Jurkat, Clone E6-1 (cell line): ENCODE measurements at regions not wholly inside any gene's neighbourhood (a gene's known extent, or its start where the extent isn't known, plus 50 kb on each side); places are given as distances from the start of the nearest gene placed in this dataset.

Source experiments
- DNase-seq: peaks from one replicate; pipeline ENCODE4 v3.0.0-alpha.2; 2011; ENCODE audit warnings: low read depth, low spot score
- H3K4me3 ChIP-seq: 2 replicates; pipeline ENCODE4 v1.5.1; 2011; ENCODE audit warnings: mild to moderate bottlenecking, low read length, control low read depth, moderate library complexity

DNA sequence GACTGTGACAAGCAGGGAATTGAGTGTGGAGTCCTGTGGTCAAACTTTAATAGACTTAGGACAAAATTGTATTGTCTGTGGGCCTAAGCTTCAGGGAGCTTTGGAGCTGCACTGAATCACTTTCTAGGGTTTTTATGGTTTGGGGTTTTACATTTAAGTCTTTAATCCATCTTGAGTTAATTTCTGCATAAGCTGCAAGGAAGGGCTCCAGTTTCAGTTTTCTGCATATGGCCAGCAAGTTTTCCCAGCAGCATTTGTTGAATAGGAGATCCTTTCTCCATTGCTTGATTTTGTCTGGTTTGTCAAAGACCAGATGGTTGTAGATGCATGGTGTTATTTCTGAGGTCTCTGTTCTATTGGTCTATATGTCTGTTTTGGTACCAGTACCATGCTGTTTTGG, 113.4 kb upstream of the NXT1 start:
- no peak overlapping the region for H3K4me3 ChIP-seq
- no peak for DNase-seq

DNA sequence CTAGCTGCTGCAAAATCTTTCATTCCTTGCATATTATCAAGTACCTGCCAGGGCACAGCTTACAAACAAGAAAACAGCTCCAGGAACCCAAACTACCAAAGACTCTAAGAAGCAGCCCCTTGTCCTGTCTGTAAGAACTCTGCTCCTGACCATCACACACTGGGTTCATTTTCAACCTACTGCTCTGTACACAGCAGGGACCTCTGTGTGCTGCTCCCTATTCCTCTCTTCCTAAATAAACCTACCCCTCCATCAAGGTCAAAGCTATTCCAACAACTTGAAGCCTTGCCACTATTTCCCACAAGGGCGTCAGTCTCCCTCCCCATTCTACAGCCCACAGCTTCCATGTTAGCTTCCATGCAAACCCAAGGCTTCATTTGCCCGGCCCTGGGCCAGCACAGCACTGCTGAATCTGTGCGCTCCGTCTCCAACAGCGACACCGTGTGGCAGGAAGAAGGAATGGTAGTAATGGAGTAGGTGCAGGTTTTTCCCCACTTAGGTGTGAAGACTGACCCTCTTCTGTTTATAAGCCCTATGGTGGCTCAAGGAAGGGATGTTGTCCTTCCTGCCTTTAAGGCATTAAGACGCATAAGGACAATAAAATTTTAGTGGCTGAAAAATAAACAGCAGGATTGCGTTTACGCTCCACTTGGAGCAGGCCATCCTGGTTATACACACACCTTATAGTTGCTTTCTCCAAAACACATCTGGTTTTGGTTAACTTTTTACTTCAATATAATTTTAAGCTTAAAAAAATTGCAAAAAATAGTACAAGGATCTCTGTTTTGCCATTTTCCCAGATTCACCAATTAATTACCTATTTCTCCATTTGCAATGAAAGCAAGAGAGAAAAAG, 115.2 kb upstream of the NXT1 start:
- H3K4me3 ChIP-seq: no peak overlapping the region
- peak; percentile 14 for DNase-seq

DNA sequence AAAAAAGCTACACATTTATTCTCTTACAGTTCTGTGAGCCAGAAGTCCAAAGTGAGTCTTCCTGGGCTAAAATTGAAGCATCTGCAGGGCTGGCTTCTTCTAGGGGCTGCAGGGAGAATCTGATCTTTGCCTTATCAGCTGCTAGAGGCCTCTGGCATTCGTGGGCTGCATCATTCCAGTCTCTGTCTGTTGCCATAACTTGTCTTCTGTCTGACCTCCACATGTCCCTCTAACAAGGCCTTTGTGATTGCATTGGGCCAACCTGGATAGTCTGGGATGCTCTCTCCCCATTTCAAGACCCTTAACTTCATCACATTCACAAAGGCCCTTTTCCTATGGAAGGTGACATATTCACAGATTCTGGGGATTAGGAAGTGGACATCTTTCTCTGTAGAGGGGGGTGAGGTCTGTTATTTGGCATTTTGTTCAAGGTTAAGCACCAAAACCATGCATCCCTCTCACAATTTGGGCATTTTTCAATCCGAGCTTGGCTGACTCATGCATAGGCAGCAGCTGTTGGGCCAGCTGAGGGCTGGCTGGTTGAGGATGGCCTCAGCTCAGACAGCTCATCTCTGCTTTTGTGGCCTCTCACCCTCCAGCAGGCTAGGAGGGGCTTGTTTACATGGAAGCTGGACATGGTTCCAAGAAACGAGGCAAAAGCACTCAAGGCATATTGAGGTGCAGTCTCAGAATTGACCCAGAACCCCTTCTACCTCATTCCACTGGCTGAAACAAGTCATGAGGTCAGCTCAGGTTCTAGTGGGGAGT, 116.1 kb upstream of the NXT1 start:
- H3K4me3 ChIP-seq: no peak overlapping the region
- DNase-seq: no peak

DNA sequence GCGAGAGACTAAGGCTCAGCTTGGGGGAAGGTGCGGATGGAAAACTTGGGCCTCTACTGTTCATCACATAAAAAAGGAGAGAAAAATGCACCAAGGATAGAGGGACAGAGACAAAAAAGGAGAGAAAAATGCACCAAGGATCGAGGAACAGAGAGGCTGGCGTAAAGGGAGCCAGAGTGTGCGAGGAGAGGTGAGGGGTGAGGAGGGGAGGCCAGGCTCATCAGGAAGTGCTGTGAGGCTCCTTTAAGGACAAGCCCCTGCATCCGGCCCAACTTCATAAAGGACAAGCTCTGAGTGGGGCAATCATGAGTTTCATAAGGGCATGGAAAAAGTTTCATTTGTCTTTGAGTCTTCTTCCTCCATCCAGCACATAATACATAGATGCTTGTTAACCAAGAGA, 117.2 kb upstream of the NXT1 start:
- no peak overlapping the region for H3K4me3 ChIP-seq
- DNase-seq: no peak

DNA sequence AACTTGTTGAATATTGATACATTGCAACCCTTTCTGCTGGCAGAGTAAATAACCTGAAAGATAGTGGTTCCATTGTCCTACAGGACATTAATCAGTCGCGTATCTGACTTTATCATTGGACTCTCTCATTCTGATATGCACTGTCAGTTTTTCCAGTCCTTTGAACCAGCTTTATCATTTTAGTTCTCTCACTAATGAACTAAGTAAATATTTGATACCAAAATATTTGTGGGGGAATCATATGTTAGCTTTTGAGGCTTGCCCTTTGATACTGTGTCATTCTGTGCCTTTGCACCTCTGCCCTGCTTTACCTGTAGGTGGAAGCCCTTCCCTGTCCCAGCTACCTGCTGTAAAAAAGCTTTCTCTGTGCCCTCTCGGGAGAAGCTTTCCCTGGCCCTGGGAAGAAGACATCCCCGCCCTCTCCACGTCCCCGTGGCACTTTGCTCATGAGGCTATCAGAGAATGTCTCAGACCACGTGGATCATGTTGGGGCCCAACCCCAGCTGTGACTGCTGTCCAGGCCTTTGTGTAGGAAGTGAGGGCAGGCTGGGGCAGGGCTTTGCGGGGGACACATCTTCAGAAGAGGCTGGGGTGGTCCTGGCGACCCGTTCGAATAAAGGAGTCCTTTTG, 117.8 kb upstream of the NXT1 start:
- H3K4me3 ChIP-seq: no peak overlapping the region
- DNase-seq: no peak

DNA sequence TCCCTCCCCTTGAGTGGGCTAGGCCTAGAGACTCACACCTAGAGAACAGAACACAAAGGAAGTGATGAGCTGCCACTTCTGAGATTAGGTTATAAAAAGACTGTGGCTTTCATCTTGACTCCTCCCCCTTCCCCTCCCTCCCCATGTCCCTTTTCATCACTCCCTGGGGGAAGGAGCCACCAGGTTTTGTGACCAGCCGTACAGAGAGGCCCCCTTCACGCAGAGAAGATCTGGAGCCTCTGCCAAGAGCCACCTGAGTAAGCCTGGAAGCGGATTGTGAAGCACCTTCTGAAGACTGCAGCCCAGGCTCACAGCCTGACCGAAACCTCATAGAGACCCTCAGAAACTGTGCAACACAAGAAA, 118.4 kb upstream of the NXT1 start:
- H3K4me3 ChIP-seq: no peak overlapping the region
- DNase-seq: peak; percentile 60

DNA sequence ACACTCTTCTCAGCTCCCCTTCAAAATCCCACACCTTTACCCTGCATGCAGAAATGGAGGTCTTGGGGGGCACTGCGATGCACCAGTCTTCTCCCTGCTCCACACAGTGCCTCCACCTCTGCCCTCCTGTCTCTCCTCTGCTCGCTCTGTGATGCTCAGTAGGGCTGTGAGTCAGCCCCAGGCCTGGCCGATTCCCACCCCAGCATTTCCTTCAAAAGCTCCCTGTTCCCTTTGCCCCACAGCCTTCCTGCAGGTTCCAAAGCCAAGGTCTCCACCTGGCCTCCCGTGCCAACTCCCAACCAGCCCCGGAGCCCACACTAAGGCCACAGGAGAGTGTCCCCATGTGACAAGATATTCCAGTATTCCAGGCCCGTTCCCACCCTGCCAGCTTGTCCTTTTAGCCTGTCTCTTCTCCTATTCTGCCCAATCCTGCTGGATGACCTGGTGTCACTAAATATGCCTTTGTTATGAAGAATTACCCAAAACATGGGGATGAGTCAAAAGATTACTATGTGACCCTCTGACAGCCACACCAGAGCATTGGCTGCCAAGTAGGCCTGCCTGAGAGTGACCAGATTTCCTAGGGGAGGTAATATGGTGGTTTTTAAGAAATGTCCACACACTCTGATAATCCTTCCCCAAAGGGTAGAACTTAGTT, 118.9 kb upstream of the NXT1 start:
- DNase-seq: no peak

DNA sequence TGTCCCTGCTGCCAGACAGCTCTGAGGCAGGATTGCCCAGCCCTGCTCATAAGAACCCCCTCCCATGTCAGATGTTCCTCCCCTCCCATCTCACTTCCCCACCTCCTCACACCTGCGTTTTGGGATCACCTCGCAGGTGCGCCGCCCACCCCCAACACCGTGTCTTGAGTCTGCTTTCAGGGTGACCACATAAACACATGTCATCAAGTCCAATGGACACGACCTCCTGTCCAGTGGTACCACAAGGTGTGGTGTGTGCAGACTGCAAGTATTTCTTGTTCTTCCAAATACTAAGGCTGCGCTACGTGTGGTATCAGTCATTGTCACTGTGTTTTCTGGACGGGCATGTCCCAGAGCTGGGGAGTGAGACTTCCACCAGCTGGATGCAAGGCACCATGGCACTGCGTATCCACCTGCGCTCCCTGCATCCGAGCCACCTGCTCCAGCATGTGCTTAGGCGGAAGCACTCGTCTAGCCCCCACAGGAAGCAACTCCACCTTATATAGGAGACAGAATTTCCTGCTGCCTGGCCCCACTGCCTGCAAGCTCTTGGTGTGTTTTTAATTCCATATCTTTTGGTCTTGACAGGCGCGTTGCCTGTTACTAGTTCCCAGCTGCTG, 119.7 kb upstream of the NXT1 start:
- peak; percentile 5 for DNase-seq
- no peak overlapping the region for H3K4me3 ChIP-seq

More for the DNA sequence above, 118.9 kb upstream of the NXT1 start:
- H3K4me3 ChIP-seq: no peak overlapping the region

DNA sequence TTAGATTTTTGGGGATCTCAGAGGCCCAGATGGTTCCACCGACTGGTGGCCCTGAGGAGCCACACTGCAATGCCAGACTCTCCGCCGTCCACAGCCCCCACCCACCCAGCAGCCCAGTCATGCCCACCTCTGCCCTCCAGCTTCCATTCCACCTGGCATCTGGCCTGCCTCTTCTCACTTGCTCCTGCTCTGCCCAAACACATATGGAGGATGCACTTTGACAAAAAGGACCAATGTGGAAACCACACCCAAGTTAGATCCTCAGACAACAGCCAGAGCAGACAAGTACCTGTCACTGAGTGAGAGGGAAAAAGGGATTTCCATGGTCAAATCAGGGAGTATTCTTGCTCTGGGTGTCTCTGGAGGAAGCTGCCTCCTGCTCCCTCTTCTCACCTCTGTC, 120.6 kb upstream of the NXT1 start:
- no peak for DNase-seq
- H3K4me3 ChIP-seq: no peak overlapping the region

DNA sequence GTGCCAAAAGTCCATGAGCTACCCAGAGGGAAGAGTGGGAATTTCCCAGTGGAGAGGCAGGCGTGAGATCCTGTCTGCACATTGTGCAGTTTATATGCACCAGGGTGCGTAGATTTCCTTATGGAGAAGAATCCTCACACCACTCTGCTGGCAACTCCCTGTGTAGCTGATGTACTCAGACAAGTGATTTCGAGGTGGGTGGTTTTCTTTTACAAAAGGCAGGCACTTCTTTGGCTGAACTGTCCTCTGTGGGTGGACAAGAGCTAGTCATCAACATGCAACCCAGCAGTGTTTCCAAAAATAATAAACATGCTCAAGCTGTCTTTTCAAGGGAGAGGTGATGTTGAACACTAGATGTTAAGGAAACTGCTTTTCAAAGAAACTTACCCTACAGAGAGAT, 121.7 kb upstream of the NXT1 start:
- H3K4me3 ChIP-seq: no peak overlapping the region
- DNase-seq: no peak

DNA sequence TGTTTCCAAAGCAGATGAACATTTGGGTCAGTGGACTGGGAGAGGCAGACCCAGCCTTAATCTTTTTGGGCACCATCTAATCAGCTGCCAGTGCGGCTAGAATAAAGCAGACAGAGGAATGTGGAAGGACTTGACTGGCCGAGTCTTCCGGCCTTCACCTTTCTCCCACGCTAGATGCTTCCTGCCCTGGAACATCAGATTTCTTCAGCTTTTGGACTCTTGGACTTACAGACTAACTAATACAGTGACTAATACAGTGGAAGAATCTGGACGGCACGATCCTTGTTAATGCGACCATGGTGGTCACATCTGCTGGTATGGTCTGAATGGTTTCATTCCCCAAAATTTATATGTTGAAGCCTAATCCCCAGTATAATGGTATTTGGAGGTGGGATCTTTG, 122.6 kb upstream of the NXT1 start:
- H3K4me3 ChIP-seq: no peak overlapping the region

DNA sequence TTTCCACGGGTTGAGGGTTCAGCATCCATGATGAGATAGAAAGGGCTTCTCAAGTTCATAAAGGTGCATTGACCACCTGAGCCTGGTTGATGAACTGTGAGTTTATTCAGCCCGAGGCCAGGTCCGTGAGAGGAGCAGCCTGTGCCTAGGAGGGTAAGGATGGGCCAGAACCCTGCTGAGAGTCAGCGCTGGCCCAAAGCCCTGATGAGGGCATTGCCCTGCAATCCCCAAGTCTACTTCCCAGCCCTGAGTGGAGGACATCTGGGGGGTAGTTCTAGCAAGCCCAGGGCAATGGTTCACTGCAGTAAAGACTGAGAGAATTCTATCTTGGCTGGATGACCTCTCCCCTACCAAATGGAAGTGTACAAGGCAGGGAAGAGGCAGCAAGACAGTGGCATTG, 123.3 kb upstream of the NXT1 start:
- H3K4me3 ChIP-seq: no peak overlapping the region

More for the DNA sequence above, 122.6 kb upstream of the NXT1 start:
- no peak for DNase-seq

DNA sequence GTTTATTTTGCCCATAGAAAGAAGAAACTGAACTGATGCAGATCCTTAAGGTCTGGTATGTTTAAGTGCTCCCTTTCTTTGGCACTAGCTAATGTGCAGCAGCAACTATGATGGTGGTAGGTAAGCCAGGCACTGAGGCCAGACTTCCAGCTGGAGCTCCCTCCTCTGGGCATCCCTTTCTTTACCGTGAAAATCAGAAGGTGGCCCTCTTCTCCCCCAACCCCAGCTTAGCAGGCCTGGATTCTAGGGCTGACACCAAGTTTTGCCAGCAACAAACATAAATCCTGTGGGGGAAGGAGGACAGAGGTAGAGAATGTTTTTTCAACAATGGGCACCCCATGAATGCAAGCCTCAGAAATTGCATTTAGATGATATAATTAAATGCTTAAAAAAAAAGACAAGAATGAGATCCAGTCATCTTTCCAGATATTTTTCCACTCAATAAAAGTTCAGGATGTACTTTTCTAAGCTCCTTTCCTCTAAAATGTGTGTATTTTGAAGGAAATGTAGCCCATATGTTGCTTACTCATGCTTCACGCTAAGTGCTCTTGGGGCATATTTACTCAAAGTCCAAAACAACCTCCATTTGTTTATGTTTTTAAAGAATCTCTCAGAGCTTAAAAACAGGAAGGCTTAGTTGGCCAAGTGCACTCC, 123.9 kb upstream of the NXT1 start:
- H3K4me3 ChIP-seq: no peak overlapping the region
- DNase-seq: no peak

More for the DNA sequence above, 123.3 kb upstream of the NXT1 start:
- DNase-seq: no peak

DNA sequence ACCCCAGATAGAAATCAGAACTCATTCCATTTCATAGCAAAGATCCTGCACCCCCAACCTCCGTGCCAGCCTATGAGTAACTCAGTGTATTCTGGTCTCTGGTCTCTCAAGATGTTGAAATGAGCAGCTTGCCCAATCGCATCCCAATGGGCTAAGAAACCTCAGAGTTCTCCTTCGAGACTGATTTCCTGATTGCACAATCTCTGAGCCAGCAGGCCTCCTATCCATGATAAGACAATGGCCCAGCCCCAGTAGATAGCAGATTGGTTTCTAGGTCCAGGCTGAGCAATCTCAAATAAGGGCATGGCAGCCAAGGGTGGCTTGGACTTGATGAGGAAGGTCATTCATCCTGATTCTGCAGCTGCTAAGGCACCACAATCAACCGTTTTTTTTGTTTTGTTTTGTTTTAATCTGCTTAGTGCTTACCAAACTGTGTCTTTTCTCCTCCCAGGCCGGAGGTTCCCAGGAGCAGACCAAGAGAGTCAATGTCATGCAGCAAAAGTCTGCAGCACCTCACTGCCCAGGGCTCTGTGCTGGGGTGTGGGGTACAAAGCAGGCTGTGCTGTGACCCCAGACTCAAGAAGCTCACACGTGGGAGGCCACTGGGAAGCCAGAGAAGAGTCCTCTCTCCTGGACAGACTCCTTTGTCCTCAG, 125.1 kb upstream of the NXT1 start:
- H3K4me3 ChIP-seq: no peak overlapping the region
- no peak for DNase-seq

DNA sequence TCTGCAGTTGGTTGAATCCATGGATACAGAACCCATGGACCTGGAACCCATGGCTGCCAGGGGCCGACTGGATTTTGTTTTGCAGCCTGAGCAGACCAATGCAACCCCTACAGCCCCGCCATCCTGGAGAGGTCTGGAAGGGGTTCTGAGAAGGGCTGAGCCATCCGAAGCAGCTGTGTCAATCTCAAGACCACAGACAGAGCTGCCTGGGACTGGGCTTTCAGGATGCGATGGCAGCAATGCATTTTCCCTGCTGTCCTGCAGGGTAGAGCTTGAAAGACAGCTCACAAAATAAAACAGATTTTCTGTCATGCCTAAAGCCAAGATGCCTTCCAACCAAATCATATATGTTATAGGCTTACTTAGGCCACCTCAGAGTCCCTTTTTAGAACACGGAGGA, 125.8 kb upstream of the NXT1 start:
- H3K4me3 ChIP-seq: no peak overlapping the region
- DNase-seq: no peak

DNA sequence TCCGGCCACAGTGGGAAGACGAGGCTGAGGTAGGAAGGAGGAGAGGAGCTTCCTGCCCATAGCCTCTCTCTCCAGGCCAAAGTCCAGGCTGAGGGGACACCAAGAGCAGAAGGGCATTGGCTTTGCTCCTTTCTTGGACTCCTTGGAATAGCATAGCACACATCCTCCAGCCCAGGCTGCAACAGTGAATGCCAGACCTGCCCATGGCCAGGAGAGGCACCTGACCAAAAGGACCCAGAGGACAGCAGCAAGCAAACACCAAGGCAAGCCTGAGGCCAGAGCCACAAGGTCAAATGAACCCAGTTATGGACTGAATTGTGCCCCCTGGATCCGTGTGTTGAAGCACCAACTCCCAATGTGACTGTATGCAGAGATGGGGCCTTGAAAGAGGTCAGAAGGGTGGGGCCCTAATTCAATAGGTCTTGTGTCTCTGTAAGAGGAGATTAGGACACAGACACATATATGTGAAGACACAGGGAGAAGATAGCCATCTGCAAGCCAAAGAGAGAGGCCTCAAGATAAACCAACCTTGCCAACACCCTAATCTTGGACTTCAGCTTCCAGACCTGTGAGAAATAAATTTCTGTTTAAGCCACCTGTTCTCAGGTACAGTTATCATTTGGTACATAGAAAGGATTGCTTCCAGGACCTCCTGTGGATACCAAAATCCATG, 126.5 kb upstream of the NXT1 start:
- no peak overlapping the region for H3K4me3 ChIP-seq
- DNase-seq: no peak

DNA sequence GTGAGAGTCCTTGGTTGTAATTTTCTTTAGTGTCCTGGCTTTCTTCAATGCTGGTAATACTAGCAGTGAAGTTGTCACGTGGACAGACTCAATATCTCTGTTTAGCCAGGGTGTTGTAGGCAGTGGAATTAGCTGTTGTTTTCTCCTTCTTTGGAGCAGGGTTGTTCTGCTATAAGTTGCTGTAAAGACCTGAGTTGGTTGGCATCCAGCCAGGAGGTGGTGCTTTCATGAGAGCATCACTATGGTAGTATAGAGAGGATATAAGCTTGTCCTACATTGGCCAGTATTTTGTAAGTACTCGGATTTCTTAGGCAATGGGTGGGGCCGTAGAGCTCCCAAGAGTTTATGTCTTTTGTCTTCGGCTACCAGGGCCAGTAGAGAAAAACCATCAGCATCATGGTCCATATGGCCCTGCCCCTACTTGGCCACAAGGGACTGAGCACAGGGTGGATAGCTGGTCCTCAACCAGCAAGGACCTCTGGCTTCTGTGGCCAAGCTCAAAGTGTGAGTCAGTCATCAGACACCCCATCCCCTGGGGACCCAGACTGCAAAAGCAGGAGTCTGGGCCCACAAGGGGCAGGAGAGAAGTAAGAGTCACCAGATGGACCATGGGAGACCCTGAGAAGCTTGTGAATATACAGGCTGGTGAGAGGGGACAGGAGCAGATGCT, 127.9 kb upstream of the NXT1 start:
- DNase-seq: no peak
- H3K4me3 ChIP-seq: no peak overlapping the region
